Trophoblast cell (in vitro differentiated cells and primary cell): ENCODE measurements at regions not wholly inside any gene's neighbourhood (a gene's known extent, or its start where the extent isn't known, plus 50 kb on each side); places are given as distances from the start of the nearest gene placed in this dataset.

Experiments used
- DNase-seq, 2 donors: peaks; one replicate each; pipeline ENCODE4 v3.0.0-alpha.2; 2016
- H2AFZ ChIP-seq: 2 replicates; pipeline ENCODE4 v1.6.1; 2013; ENCODE audit warnings: low read length, moderate library complexity, mild to moderate bottlenecking; ENCODE audit not compliant: insufficient read depth, poor library complexity
- H2AK5ac ChIP-seq: 2 replicates; pipeline ENCODE4 v1.6.1; 2013; ENCODE audit warnings: mild to moderate bottlenecking, low read length
- H2BK120ac ChIP-seq: 2 replicates; pipeline ENCODE4 v1.6.1; 2013; ENCODE audit warnings: low read length, mild to moderate bottlenecking, moderate library complexity; ENCODE audit not compliant: insufficient read depth, poor library complexity
- H2BK12ac ChIP-seq: 2 replicates; pipeline ENCODE4 v1.6.1; 2013; ENCODE audit warnings: mild to moderate bottlenecking, low read length, moderate library complexity
- H2BK5ac ChIP-seq: 2 replicates; pipeline ENCODE4 v1.6.1; 2013; ENCODE audit warnings: low read length, low read depth, moderate library complexity, mild to moderate bottlenecking; ENCODE audit not compliant: poor library complexity
- H3K14ac ChIP-seq: 2 replicates; pipeline ENCODE4 v1.6.1; 2013; ENCODE audit warnings: mild to moderate bottlenecking, low read length
- H3K18ac ChIP-seq: 2 replicates; pipeline ENCODE4 v1.6.1; 2013; ENCODE audit warnings: mild to moderate bottlenecking, low read length
- H3K23ac ChIP-seq: 2 replicates; pipeline ENCODE4 v1.6.1; 2013; ENCODE audit warnings: low read length
- H3K27ac ChIP-seq: 2 replicates; pipeline ENCODE4 v1.5.1; 2013; ENCODE audit warnings: low read depth, mild to moderate bottlenecking, inconsistent platforms, low read length, moderate library complexity
- H3K27me3 ChIP-seq: 2 replicates; pipeline ENCODE4 v1.6.1; 2013; ENCODE audit warnings: inconsistent platforms, mild to moderate bottlenecking, low read length, moderate library complexity; ENCODE audit not compliant: insufficient read depth
- H3K36me3 ChIP-seq, 2 experiments: 1 replicate in 1 of 2; 2 replicates in 1 of 2; pipeline ENCODE4 v1.6.1; 2013; ENCODE audit warnings: low read length in 2 of 2, mild to moderate bottlenecking in 2 of 2, moderate library complexity in 1 of 2; ENCODE audit not compliant: insufficient read depth in 2 of 2, control insufficient read depth in 1 of 2
- H3K4ac ChIP-seq: 2 replicates; pipeline ENCODE4 v1.6.1; 2013; ENCODE audit warnings: low read depth, mild to moderate bottlenecking, low read length, moderate library complexity
- H3K4me1 ChIP-seq, 2 experiments: 1 replicate in 1 of 2; 2 replicates in 1 of 2; pipeline ENCODE4 v1.6.1; 2013; ENCODE audit warnings: low read length in 2 of 2, mild to moderate bottlenecking in 2 of 2, moderate library complexity in 1 of 2; ENCODE audit not compliant: insufficient read depth in 2 of 2, control insufficient read depth in 1 of 2
- H3K4me2 ChIP-seq: 2 replicates; pipeline ENCODE4 v1.6.1; 2013; ENCODE audit warnings: inconsistent platforms, mild to moderate bottlenecking, low read length, moderate library complexity
- H3K4me3 ChIP-seq: 2 replicates; pipeline ENCODE4 v1.5.1; 2013; ENCODE audit warnings: mild to moderate bottlenecking, low read depth, low read length, inconsistent platforms
- H3K79me1 ChIP-seq: one replicate; pipeline ENCODE4 v1.6.1; 2013; ENCODE audit warnings: low read length
- H3K79me2 ChIP-seq: 2 replicates; pipeline ENCODE4 v1.6.1; 2013; ENCODE audit warnings: low read length, mild to moderate bottlenecking; ENCODE audit not compliant: control insufficient read depth, insufficient read depth, poor library complexity
- H3K9ac ChIP-seq: 2 replicates; pipeline ENCODE4 v1.6.1; 2013; ENCODE audit warnings: mild to moderate bottlenecking, low read length
- H3K9me3 ChIP-seq: 2 replicates; pipeline ENCODE4 v1.6.1; 2013; ENCODE audit warnings: low read depth, mild to moderate bottlenecking, control low read depth, inconsistent platforms, low read length; ENCODE audit not compliant: insufficient read depth
- H4K12ac ChIP-seq: 2 replicates; pipeline ENCODE4 v1.6.1; 2013; ENCODE audit warnings: low read depth, mild to moderate bottlenecking, low read length, moderate library complexity
- H4K8ac ChIP-seq: 2 replicates; pipeline ENCODE4 v1.6.1; 2013; ENCODE audit warnings: low read depth, mild to moderate bottlenecking, low read length, moderate library complexity
- H4K91ac ChIP-seq: one replicate; pipeline ENCODE4 v1.6.1; 2013; ENCODE audit warnings: low read depth, mild to moderate bottlenecking, low read length, moderate library complexity
- WGBS: extraction: QIAGEN DNeasy Blood & Tissue Kit; methylation state at CpG from one replicate; pipeline ENCODE4 v1.1.7; 2013; ENCODE audit warnings: missing lambda C conversion rate; ENCODE audit not compliant: insufficient read length, insufficient coverage; ENCODE audit errors: extremely low coverage; 5-methylcytosine and 5-hydroxymethylcytosine counted together

GRCh38 chr21:33974513-33975468 is 59.2 kb upstream of the ATP5PO start:
- H3K36me3 ChIP-seq: no peaks in the 10 kb centered on the region
- H2AK5ac ChIP-seq: no peak overlapping the region
- H3K4me1 ChIP-seq: peaks cover 11 to 17% of the 10 kb centered on the region in 2 experiments
- H3K4me3 ChIP-seq: no peak overlapping the region
- no peak overlapping the region for H3K18ac ChIP-seq
- 100% methylated on average over 1 of the region's 9 CpGs for WGBS
- no peak overlapping the region for H3K4me2 ChIP-seq
- peaks cover 2% of the 10 kb centered on the region for H3K79me1 ChIP-seq
- no peak overlapping the region for H3K9ac ChIP-seq
- no peaks in the 10 kb centered on the region for H3K79me2 ChIP-seq
- no peak overlapping the region for H2BK12ac ChIP-seq
- H4K91ac ChIP-seq: no peak overlapping the region
- H2BK5ac ChIP-seq: no peak overlapping the region
- H3K27me3 ChIP-seq: no peaks in the 10 kb centered on the region
- no peaks in the 10 kb centered on the region for H3K9me3 ChIP-seq
- no peak overlapping the region for H2BK120ac ChIP-seq
- peak in 1 of 2 donors; percentile 39 for DNase-seq
- no peak overlapping the region for H3K23ac ChIP-seq
- H3K27ac ChIP-seq: no peak overlapping the region
- no peak overlapping the region for H2AFZ ChIP-seq
- H4K8ac ChIP-seq: no peak overlapping the region
- H3K4ac ChIP-seq: no peak overlapping the region
- H4K12ac ChIP-seq: no peak overlapping the region
- H3K14ac ChIP-seq: no peak overlapping the region

- no peak overlapping the region for H4K91ac ChIP-seq
- no peak overlapping the region for H3K18ac ChIP-seq
- H3K36me3 ChIP-seq: peaks cover 0 to 2% of the 10 kb centered on the region in 2 experiments
- H3K23ac ChIP-seq: no peak overlapping the region
- H3K79me2 ChIP-seq: no peaks in the 10 kb centered on the region
- H2BK12ac ChIP-seq: no peak overlapping the region
- peaks cover 2% of the 10 kb centered on the region for H3K79me1 ChIP-seq
- H2BK5ac ChIP-seq: no peak overlapping the region
- H4K8ac ChIP-seq: no peak overlapping the region
- H3K27ac ChIP-seq: no peak overlapping the region
- no peak overlapping the region for H3K4me3 ChIP-seq
- H3K14ac ChIP-seq: no peak overlapping the region
- no peaks in the 10 kb centered on the region for H3K9me3 ChIP-seq
- H4K12ac ChIP-seq: no peak overlapping the region
- WGBS: no CpG with 5 or more reads among the region's 5 CpGs
- no peak overlapping the region for H3K4me2 ChIP-seq
- H3K4me1 ChIP-seq: peaks cover 11 to 17% of the 10 kb centered on the region in 2 experiments
- H2AFZ ChIP-seq: no peak overlapping the region
- H2BK120ac ChIP-seq: no peak overlapping the region
- no peak overlapping the region for H2AK5ac ChIP-seq
- no peak overlapping the region for H3K9ac ChIP-seq
- DNase-seq: no peak
- H3K27me3 ChIP-seq: no peaks in the 10 kb centered on the region
- H3K4ac ChIP-seq: no peak overlapping the region
Measured at GRCh38 chr21:33973268-33973667, 57.7 kb upstream of the ATP5PO start.

- H3K4ac ChIP-seq: no peak overlapping the region
- DNase-seq: no peak
- no peak overlapping the region for H3K27ac ChIP-seq
- H4K8ac ChIP-seq: no peak overlapping the region
- H2BK120ac ChIP-seq: no peak overlapping the region
- no peak overlapping the region for H2BK12ac ChIP-seq
- no peaks in the 10 kb centered on the region for H3K79me2 ChIP-seq
- H3K18ac ChIP-seq: no peak overlapping the region
- H3K4me1 ChIP-seq: peaks cover 11 to 17% of the 10 kb centered on the region in 2 experiments
- H4K91ac ChIP-seq: no peak overlapping the region
- H3K79me1 ChIP-seq: peaks cover 2% of the 10 kb centered on the region
- H3K27me3 ChIP-seq: no peaks in the 10 kb centered on the region
- no peak overlapping the region for H3K4me2 ChIP-seq
- H2AK5ac ChIP-seq: no peak overlapping the region
- H3K36me3 ChIP-seq: peaks cover 0 to 2% of the 10 kb centered on the region in 2 experiments
- no peak overlapping the region for H2AFZ ChIP-seq
- H3K9ac ChIP-seq: no peak overlapping the region
- H3K9me3 ChIP-seq: no peaks in the 10 kb centered on the region
- H3K14ac ChIP-seq: no peak overlapping the region
- no peak overlapping the region for H3K4me3 ChIP-seq
- no peak overlapping the region for H4K12ac ChIP-seq
- no peak overlapping the region for H3K23ac ChIP-seq
- H2BK5ac ChIP-seq: no peak overlapping the region
- WGBS: no CpG with 5 or more reads among the region's 5 CpGs
Measured at GRCh38 chr21:33972539-33972938, 56.9 kb upstream of the ATP5PO start.

- H3K4me2 ChIP-seq: peak overlapping the region; percentile 32
- H3K23ac ChIP-seq: no peak overlapping the region
- no CpG with 5 or more reads among the region's 7 CpGs for WGBS
Measured at GRCh38 chr21:33971492-33972013, 55.9 kb upstream of the ATP5PO start.

More at GRCh38 chr21:33971492-33972013, 55.9 kb upstream of the ATP5PO start:
- no peak overlapping the region for H2BK120ac ChIP-seq
- no peak overlapping the region for H4K12ac ChIP-seq
- peaks cover 11 to 17% of the 10 kb centered on the region in 2 experiments for H3K4me1 ChIP-seq
- DNase-seq: peak in 1 of 2 donors; percentile 49
- H3K4me3 ChIP-seq: no peak overlapping the region
- no peak overlapping the region for H2AFZ ChIP-seq
- no peak overlapping the region for H4K91ac ChIP-seq
- no peak overlapping the region for H3K18ac ChIP-seq
- H3K4ac ChIP-seq: no peak overlapping the region
- no peak overlapping the region for H2AK5ac ChIP-seq
- H2BK5ac ChIP-seq: no peak overlapping the region
- H3K14ac ChIP-seq: no peak overlapping the region
- H3K79me2 ChIP-seq: no peaks in the 10 kb centered on the region
- no peak overlapping the region for H3K9ac ChIP-seq
- H4K8ac ChIP-seq: no peak overlapping the region
- H3K9me3 ChIP-seq: no peaks in the 10 kb centered on the region
- H2BK12ac ChIP-seq: no peak overlapping the region
- peaks cover 2% of the 10 kb centered on the region for H3K79me1 ChIP-seq
- peaks cover 0 to 2% of the 10 kb centered on the region in 2 experiments for H3K36me3 ChIP-seq
- no peak overlapping the region for H3K27ac ChIP-seq
- no peaks in the 10 kb centered on the region for H3K27me3 ChIP-seq
